ENCODE measurements at regions not wholly inside any gene's neighbourhood (a gene's known extent, or its start where the extent isn't known, plus 50 kb on each side); places are given as distances from the start of the nearest gene placed in this dataset.

DNA sequence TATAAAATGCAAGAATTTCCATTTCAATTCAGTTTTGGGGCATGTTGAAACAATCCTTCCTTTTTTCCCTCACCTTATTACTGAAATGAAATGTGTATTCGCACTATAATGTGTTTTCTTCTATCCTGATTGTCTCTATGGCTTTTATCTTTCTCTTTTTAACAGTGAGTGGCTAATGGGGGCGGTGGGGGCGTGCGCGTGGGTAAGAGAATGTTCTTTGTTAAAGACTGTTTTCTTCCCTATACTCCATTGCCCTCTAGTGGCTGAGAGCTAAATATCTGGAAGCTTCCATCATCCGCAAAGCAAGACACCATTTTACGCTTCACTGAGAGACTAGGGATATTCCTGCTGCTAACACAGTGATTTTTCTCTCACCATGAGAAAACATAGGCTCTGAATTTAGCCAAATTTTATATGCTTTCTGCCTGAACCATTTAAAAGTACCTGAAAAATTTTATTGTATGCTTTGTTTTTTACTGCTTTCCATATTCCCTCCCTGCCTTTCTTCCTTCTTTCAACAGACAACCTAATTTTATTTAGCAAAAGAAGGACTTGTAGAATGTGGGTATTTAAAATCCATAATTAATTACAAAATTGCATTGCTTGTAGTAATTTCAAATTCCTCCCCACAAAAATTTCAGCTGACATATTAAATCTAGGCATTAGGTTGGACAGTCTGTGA lies 194.0 kb downstream of the GASK1B start:
- no peak for TF ChIP-seq POLR2A (IDR thresholded peaks at IDR 0.05)
- TF ChIP-seq, protein P1, sequence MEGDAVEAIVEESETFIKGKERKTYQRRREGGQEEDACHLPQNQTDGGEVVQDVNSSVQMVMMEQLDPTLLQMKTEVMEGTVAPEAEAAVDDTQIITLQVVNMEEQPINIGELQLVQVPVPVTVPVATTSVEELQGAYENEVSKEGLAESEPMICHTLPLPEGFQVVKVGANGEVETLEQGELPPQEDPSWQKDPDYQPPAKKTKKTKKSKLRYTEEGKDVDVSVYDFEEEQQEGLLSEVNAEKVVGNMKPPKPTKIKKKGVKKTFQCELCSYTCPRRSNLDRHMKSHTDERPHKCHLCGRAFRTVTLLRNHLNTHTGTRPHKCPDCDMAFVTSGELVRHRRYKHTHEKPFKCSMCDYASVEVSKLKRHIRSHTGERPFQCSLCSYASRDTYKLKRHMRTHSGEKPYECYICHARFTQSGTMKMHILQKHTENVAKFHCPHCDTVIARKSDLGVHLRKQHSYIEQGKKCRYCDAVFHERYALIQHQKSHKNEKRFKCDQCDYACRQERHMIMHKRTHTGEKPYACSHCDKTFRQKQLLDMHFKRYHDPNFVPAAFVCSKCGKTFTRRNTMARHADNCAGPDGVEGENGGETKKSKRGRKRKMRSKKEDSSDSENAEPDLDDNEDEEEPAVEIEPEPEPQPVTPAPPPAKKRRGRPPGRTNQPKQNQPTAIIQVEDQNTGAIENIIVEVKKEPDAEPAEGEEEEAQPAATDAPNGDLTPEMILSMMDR (IDR thresholded peaks at IDR 0.05), result peak; percentile 31 to 76 (median 67)
- DNase-seq, result no peak
- WGBS, 2 donors, result 3 to 6% methylated on average over 7 of the region's 7 CpGs
- Histone ChIP-seq H3K27me3 (no peaks in the 10 kb centered on the region), H3K27ac (no peak overlapping the region), H3K36me3 (no peaks in the 10 kb centered on the region), H3K4me3 (no peak overlapping the region), H3K9me3 (no peaks in the 10 kb centered on the region), H3K4me1 (no peaks in the 10 kb centered on the region)
- intact Hi-C loops (cut with DNase I), result no loop called here

DNA sequence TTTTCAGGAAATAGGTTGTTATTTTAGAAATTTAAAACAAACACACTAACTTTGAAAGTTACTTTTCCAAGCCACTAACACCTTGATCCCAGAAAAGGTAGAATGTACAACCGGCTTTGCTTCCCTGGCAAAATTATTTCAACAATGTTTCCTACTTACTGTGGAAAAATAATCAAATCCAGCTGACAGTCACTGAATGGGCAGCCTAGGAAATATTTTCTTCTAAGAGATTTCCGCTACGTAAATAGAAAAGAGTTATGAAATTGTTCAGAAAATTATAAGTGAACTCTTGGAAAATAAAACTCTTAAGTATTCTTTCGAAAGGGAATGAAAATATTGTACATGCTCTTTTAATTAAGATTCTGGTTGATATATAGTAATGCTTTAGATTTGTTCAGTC lies 195.7 kb downstream of the GASK1B start:
- no peaks in the 10 kb centered on the region for H3K27me3 ChIP-seq
- no peak overlapping the region for H3K4me3 ChIP-seq
- no peaks in the 10 kb centered on the region for H3K36me3 ChIP-seq
- no peaks in the 10 kb centered on the region for H3K4me1 ChIP-seq
- TF ChIP-seq, protein P1 (IDR thresholded peaks at IDR 0.05), result no peak
- no peak for TF ChIP-seq POLR2A (IDR thresholded peaks at IDR 0.05)
- no peak overlapping the region for H3K27ac ChIP-seq
- H3K9me3 ChIP-seq, result peaks cover 0 to 2% (median 0%) of the 10 kb centered on the region in 3 donors
- 59 to 76% methylated on average over 4 of the region's 4 CpGs for WGBS, 2 donors
- intact Hi-C loops (cut with DNase I), result no loop called here
- no peak for DNase-seq

DNA sequence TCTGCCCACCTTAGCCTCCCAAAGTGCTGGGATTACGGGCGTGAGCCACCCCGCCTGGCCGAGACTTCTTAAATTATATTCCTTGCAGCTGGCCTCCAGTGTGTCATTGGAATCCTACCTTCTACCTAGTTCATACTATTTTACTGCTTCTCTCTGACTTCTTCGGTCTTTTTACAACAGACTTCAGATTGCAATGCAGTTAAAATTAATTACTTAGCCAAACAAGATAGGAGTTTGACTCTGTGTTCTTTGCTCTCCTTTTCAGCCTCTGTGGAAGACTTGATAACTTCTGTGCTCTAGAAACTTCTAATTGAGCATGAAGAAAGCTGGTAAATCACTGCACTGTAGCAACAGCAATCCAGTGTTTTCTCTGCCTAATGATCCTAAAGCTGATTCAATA lies 199.5 kb downstream of the GASK1B start:
- Histone ChIP-seq H3K27me3 (no peaks in the 10 kb centered on the region), H3K27ac (no peak overlapping the region), H3K4me3 (no peak overlapping the region), H3K9me3 (peaks cover 0 to 4% (median 0%) of the 10 kb centered on the region in 3 donors), H3K36me3 (no peaks in the 10 kb centered on the region), H3K4me1 (no peaks in the 10 kb centered on the region)
- intact Hi-C loops (cut with DNase I), result no loop called here
- WGBS, 2 donors, result 81 to 98% methylated on average over 5 of the region's 5 CpGs
- no peak for DNase-seq
- TF ChIP-seq, protein P1 (IDR thresholded peaks at IDR 0.05), result no peak
- no peak for TF ChIP-seq POLR2A (IDR thresholded peaks at IDR 0.05)

DNA sequence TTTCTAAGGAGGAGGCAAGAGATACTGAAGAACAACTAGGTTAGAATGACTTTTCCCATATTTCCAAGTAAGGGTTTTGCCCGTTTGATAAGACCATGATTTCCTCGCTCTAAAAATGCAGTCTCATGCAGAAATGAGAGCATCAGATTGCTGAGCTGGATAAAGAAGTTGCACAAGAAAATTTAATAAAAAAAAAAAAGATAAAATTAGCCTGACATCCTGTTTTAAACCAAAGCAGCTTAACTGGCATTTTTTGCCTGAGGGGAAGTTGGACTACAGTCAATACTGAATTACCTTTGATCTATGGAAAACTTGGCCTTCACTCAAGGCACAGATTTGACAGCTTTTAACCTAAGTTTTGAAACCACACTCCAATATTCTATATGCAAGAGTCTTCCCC lies 208.4 kb downstream of the GASK1B start:
- no peaks in the 10 kb centered on the region for H3K36me3 ChIP-seq
- H3K9me3 ChIP-seq, result no peaks in the 10 kb centered on the region
- H3K4me1 ChIP-seq, result no peaks in the 10 kb centered on the region
- 37 to 66% methylated on average over 2 of the region's 2 CpGs for WGBS, 2 donors
- no peak overlapping the region for H3K27ac ChIP-seq
- TF ChIP-seq, protein P1 (IDR thresholded peaks at IDR 0.05), result no peak
- no peak for TF ChIP-seq POLR2A (IDR thresholded peaks at IDR 0.05)
- DNase-seq, result no peak
- intact Hi-C loops (cut with DNase I), result no loop called here
- no peak overlapping the region for H3K4me3 ChIP-seq
- H3K27me3 ChIP-seq, result no peaks in the 10 kb centered on the region

DNA sequence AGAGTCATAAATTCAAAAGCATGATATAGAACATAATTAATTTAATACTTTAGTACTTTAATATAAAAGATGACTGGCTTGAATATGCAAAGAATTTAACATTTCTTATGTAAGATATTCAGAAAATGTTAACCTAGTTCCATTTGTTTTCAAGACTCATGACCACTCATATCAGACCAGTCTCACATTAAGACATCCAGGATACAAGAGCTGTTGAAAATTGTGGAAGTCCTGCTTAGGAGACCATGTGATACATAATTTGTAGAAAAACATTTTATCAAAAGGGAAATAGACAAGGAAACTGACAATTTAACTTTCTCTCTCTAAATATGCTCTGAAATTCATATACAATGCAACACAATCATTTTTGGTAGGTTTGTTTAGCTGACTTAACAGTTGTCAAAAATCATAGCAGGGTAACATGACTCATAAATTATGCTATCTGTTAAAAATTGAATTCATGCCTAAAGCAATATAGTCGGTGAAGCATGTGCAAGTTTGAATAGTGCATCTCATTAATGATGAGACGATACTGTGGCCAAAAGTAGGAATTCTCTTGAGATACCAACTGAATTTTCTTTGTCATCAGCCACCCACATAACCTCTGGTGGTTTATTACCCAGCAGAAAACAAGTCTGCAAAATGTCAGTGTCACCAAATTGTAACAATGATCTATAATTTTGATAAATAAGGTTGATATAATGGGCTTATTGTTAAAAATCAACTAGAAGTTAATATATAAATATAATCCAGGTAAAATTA lies 211.4 kb downstream of the GASK1B start:
- Histone ChIP-seq H3K27me3 (no peaks in the 10 kb centered on the region), H3K27ac (no peak overlapping the region), H3K4me3 (no peak overlapping the region), H3K4me1 (no peaks in the 10 kb centered on the region), H3K36me3 (no peaks in the 10 kb centered on the region), H3K9me3 (no peaks in the 10 kb centered on the region)
- WGBS, 2 donors, result 32 to 39% methylated on average over 2 of the region's 2 CpGs
- DNase-seq, result no peak
- no peak for TF ChIP-seq POLR2A (IDR thresholded peaks at IDR 0.05)
- TF ChIP-seq, protein P1 (IDR thresholded peaks at IDR 0.05), result no peak
- intact Hi-C loops (cut with DNase I), result no loop called here

Measured in esophagus squamous epithelium (tissue), 5 donors.